ENCODE measurements at regions not wholly inside any gene's neighbourhood (a gene's known extent, or its start where the extent isn't known, plus 50 kb on each side); places are given as distances from the start of the nearest gene placed in this dataset.
"Not testable (repeated sequence)": the region's sequence is repeated elsewhere in the genome, so short reads cannot be mapped to it uniquely, and the experiment has no call there.

DNA sequence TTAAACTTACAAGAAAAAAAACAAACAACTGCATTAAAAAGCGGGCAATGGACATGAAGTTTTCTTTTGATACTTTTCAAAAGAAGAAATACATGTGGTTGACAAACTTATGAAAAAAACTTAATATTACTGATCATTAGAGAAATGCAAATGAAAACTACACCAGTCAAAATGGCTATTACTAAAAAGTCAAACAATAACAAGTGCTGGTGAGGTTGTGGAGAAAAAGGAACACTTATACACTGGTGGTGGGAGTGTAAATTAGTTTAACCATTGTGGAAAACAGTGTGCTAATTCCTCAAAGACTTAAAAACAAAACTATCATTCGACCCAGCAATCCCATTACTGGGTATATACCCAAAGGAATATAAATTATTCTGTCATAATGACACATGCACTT, 311.6 kb downstream of the ISL1 start:
- in situ Hi-C loops (cut with HindIII; ENCODE audit: low sequenced_read_pairs) = no loop called here
- no peak overlapping the region for H3K4me3 ChIP-seq (ENCODE audit: low read depth, low read length)
- DNase-seq (ENCODE audit: low read depth) = no peak
- TF ChIP-seq, protein P1, sequence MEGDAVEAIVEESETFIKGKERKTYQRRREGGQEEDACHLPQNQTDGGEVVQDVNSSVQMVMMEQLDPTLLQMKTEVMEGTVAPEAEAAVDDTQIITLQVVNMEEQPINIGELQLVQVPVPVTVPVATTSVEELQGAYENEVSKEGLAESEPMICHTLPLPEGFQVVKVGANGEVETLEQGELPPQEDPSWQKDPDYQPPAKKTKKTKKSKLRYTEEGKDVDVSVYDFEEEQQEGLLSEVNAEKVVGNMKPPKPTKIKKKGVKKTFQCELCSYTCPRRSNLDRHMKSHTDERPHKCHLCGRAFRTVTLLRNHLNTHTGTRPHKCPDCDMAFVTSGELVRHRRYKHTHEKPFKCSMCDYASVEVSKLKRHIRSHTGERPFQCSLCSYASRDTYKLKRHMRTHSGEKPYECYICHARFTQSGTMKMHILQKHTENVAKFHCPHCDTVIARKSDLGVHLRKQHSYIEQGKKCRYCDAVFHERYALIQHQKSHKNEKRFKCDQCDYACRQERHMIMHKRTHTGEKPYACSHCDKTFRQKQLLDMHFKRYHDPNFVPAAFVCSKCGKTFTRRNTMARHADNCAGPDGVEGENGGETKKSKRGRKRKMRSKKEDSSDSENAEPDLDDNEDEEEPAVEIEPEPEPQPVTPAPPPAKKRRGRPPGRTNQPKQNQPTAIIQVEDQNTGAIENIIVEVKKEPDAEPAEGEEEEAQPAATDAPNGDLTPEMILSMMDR (IDR thresholded peaks at IDR 0.05; ENCODE audit: low read depth, low read length, missing control alignments) = no peak

DNA sequence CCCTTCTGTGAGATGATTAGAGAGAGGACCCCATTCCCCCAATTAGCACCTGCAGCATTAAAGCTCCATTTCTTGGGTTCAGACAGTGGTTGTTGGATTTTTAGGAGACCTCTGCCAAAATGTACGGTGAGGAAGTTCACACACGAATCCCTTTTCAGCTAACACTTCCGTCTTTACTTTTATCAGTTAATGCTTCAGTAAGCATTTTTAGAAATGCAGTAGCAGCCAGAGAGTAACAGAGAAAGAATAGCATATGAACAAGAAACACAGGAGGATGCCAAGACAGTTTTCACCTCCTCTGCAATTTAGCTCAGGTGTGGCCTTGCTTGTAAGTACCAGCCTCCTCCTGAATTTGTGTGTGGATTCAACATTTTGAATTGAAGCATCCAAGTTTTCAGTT, 312.9 kb downstream of the ISL1 start:
- H3K4me3 ChIP-seq (ENCODE audit: low read depth, low read length) = no peak overlapping the region
- no peak for DNase-seq (ENCODE audit: low read depth)
- in situ Hi-C loops (cut with HindIII; ENCODE audit: low sequenced_read_pairs) = no loop called here
- TF ChIP-seq, protein P1 (IDR thresholded peaks at IDR 0.05; ENCODE audit: low read depth, low read length, missing control alignments) = no peak

DNA sequence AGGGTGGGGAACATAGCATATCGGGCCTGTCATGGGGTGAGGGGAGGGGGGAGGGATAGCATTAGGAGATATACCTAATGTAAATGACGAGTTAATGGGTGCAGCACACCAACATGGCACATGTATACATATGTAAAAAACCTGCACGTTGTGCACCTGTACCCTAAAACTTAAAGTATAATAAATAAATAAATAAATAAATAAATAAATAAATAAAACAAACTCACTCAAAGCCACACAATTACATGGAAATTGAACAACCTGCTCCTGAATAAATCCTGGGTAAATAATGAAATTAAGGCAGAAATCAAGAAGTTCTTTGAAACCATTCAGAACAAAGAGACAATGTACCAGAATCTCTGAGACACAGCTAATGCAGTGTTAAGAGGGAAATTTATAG, 318.8 kb downstream of the ISL1 start:
- in situ Hi-C loops (cut with HindIII; ENCODE audit: low sequenced_read_pairs); H3K4me3 ChIP-seq (ENCODE audit: low read depth, low read length); DNase-seq (ENCODE audit: low read depth): not testable (repeated sequence)

DNA sequence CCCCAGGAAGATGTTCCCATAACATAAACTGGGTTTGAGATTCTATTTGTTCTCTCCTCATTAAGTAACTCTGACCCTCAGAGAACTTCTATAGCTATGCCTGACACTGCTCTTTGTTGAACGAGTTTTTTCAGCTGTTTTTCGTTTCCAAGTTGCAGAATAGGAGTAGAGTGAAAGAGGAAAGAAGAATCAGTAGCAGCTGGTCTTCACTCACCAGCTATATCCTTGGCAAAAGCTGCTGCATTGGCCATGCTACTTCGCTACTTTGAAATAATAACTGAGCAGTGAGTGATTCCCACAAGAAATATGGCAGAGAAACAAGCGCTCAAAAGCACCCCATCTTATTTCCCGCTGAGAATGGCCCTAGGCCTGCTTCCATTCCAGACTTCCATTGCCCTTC, 329.0 kb downstream of the ISL1 start:
- in situ Hi-C loops (cut with HindIII; ENCODE audit: low sequenced_read_pairs) = no loop called here
- DNase-seq (ENCODE audit: low read depth) = no peak
- TF ChIP-seq, protein P1 (IDR thresholded peaks at IDR 0.05; ENCODE audit: low read depth, low read length, missing control alignments) = no peak
- H3K4me3 ChIP-seq (ENCODE audit: low read depth, low read length) = no peak overlapping the region

DNA sequence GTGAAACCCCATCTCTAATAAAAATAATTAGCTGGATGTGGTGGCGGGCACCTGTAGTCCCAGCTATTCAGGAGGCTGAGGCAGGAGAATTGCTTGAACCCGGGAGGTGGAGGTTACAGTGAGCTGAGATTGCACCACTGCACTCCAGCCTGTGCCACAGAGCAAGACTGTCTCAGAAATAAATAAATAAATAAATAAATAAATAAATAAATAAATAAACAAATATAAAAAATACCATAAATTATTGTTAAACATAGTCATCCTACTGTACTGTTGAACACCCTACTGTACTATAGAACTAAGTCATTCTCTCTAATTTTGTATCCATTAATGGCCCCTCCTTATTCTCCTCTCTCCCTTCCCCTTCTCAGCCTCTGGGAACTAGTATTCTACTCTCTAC, 332.2 kb downstream of the ISL1 start:
- in situ Hi-C loops (cut with HindIII; ENCODE audit: low sequenced_read_pairs); H3K4me3 ChIP-seq (ENCODE audit: low read depth, low read length); DNase-seq (ENCODE audit: low read depth): not testable (repeated sequence)

DNA sequence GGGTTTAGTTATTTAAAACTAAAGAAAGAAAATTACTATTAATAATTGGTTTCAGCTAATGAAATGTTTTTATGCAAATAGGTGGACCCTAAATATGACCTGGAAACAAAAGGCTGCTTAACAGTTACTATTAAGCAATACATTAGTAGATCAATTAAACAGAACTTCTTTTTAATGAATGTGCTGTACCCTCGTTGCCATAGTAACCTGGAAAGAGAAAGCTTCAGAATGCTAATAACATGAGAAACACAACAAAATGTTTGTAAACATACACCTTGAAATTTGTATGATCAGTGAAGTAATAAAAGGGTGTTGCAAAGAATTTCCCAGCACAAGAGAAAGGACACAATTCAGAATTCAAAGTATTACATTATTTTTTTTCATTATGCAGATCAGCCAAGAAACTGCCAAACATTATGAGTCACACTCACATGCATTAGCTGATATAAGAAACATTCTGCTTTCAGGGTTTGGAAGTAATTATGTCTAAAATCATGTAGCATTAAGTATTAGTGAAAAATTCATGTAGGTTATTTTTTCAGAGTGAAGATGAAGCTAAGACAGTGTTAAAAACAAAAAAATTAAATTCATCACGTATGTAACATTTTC, 348.3 kb downstream of the ISL1 start:
- DNase-seq (ENCODE audit: low read depth) = no peak
- in situ Hi-C loops (cut with HindIII; ENCODE audit: low sequenced_read_pairs) = no loop called here

DNA sequence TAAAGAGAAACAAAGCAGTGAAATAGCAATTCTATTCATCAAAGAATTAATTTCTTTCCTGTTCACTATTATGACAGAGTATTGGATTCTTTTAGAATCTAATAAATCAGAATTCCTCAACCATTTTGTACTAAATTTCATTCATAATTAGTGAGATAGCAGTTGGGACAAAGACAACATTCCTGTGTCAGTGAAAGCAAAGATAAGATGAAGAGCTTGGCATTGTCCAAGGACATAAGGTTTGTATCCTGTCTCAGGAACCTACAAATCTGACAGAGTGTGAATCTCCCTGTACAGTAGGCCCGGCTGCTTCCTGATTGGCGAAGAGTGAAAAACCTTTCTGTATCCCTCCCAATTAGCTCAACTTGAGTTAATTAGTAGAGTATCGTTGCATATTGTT, 349.1 kb downstream of the ISL1 start:
- TF ChIP-seq, protein P1 (IDR thresholded peaks at IDR 0.05; ENCODE audit: low read depth, low read length, missing control alignments) = no peak
- DNase-seq (ENCODE audit: low read depth) = no peak
- H3K4me3 ChIP-seq (ENCODE audit: low read depth, low read length) = no peak overlapping the region
- in situ Hi-C loops (cut with HindIII; ENCODE audit: low sequenced_read_pairs) = no loop called here

More for the DNA sequence above, 348.3 kb downstream of the ISL1 start:
- TF ChIP-seq, protein P1 (IDR thresholded peaks at IDR 0.05; ENCODE audit: low read depth, low read length, missing control alignments) = no peak
- no peak overlapping the region for H3K4me3 ChIP-seq (ENCODE audit: low read depth, low read length)

DNA sequence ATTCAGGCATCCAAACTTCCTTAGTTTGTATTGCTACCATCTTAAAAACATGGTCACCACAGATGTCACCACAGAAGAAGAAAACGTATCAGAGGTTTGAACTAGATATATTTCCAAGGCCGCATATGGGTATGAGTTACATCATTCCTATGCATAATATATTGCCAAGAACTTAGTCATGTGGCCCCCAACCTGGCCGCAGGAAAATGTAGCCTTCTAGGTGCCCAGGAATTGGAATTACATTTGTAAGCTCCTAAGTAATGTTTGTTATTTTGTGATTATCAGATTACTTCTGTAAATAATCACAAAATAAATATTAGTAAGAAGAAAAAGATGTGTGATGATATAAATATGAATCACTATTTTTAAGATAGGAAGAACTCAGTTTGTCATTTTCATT, 351.4 kb downstream of the ISL1 start:
- H3K4me3 ChIP-seq (ENCODE audit: low read depth, low read length) = no peak overlapping the region
- TF ChIP-seq, protein P1 (IDR thresholded peaks at IDR 0.05; ENCODE audit: low read depth, low read length, missing control alignments) = no peak
- in situ Hi-C loops (cut with HindIII; ENCODE audit: low sequenced_read_pairs) = no loop called here
- DNase-seq (ENCODE audit: low read depth) = no peak

Data from astrocyte of the cerebellum (primary cell).